ENCODE measurements at regions not wholly inside any gene's neighbourhood (a gene's known extent, or its start where the extent isn't known, plus 50 kb on each side); places are given as distances from the start of the nearest gene placed in this dataset.

- TF ChIP-seq CTCF (IDR thresholded peaks at IDR 0.05; ENCODE audit: low read depth, low read length) (no peak), EZH2phosphoT487 (IDR thresholded peaks at IDR 0.05; ENCODE audit: low read depth) (no peak)
Measured at GRCh38 chr4:41483771-41484170, 54.2 kb upstream of the LIMCH1 start.

All from OCI-LY3 (cell line).